ENCODE measurements at regions not wholly inside any gene's neighbourhood (a gene's known extent, or its start where the extent isn't known, plus 50 kb on each side); places are given as distances from the start of the nearest gene placed in this dataset.

- Mint-ChIP-seq H3K27ac (peak overlapping the region; percentile 22), H3K36me3 (ENCODE audit: low read depth) (no peaks in the 10 kb centered on the region), H3K27me3 (ENCODE audit: low read depth, poor library complexity) (peaks cover 5% of the 10 kb centered on the region), H3K4me3 (no peak overlapping the region), H3K4me1 (no peaks in the 10 kb centered on the region), H3K9me3 (peaks cover 20% of the 10 kb centered on the region)
- DNase-seq, result no peak
- TF ChIP-seq CTCF (IDR thresholded peaks at IDR 0.05), result no peak
These were observed 213.5 kb upstream of the NRIP1 start for GRCh38 chr21:15278279-15278678.

GRCh38 chr21:15278851-15279250 is 214.1 kb upstream of the NRIP1 start:
- Mint-ChIP-seq H3K4me3 (no peak overlapping the region), H3K27me3 (ENCODE audit: low read depth, poor library complexity) (peaks cover 5% of the 10 kb centered on the region), H3K36me3 (ENCODE audit: low read depth) (no peaks in the 10 kb centered on the region), H3K9me3 (peaks cover 20% of the 10 kb centered on the region), H3K27ac (no peak overlapping the region), H3K4me1 (no peaks in the 10 kb centered on the region)
- TF ChIP-seq CTCF (IDR thresholded peaks at IDR 0.05), result no peak
- DNase-seq, result no peak

- TF ChIP-seq CTCF (IDR thresholded peaks at IDR 0.05), result no peak
- Mint-ChIP-seq H3K27ac (no peak overlapping the region), H3K27me3 (ENCODE audit: low read depth, poor library complexity) (peaks cover under 1% of the 10 kb centered on the region), H3K4me1 (no peaks in the 10 kb centered on the region), H3K36me3 (ENCODE audit: low read depth) (no peaks in the 10 kb centered on the region), H3K9me3 (peaks cover 20% of the 10 kb centered on the region), H3K4me3 (no peak overlapping the region)
- no peak for DNase-seq
These were observed 214.7 kb upstream of the NRIP1 start for GRCh38 chr21:15279482-15279881.

GRCh38 chr21:15281714-15282113 is 216.9 kb upstream of the NRIP1 start:
- Mint-ChIP-seq H3K27me3 (ENCODE audit: low read depth, poor library complexity) (no peaks in the 10 kb centered on the region), H3K27ac (no peak overlapping the region), H3K9me3 (peaks cover 20% of the 10 kb centered on the region)

GRCh38 chr21:15282665-15283064 is 217.9 kb upstream of the NRIP1 start:
- Mint-ChIP-seq H3K36me3 (ENCODE audit: low read depth) (no peaks in the 10 kb centered on the region), H3K9me3 (peaks cover 20% of the 10 kb centered on the region), H3K4me3 (no peak overlapping the region), H3K27me3 (ENCODE audit: low read depth, poor library complexity) (no peaks in the 10 kb centered on the region), H3K27ac (no peak overlapping the region), H3K4me1 (no peaks in the 10 kb centered on the region)
- no peak for TF ChIP-seq CTCF (IDR thresholded peaks at IDR 0.05)
- no peak for DNase-seq

More at GRCh38 chr21:15281714-15282113, 216.9 kb upstream of the NRIP1 start:
- Mint-ChIP-seq H3K36me3 (ENCODE audit: low read depth) (no peaks in the 10 kb centered on the region), H3K4me1 (no peaks in the 10 kb centered on the region), H3K4me3 (no peak overlapping the region)
- no peak for DNase-seq
- TF ChIP-seq CTCF (IDR thresholded peaks at IDR 0.05), result no peak

- no peak for TF ChIP-seq CTCF (IDR thresholded peaks at IDR 0.05)
- Mint-ChIP-seq H3K4me3 (no peak overlapping the region), H3K4me1 (no peaks in the 10 kb centered on the region), H3K9me3 (peaks cover 20% of the 10 kb centered on the region), H3K27me3 (ENCODE audit: low read depth, poor library complexity) (no peaks in the 10 kb centered on the region), H3K36me3 (ENCODE audit: low read depth) (no peaks in the 10 kb centered on the region), H3K27ac (no peak overlapping the region)
- DNase-seq, result no peak
These were observed 218.3 kb upstream of the NRIP1 start for GRCh38 chr21:15283138-15283537.

Data from nephron progenitor cell (in vitro differentiated cells).